Activated T-helper 1 cell treated with anti-CD3 and anti-CD28 coated beads, Interleukin-12 subunit alpha, Interleukin-12 subunit beta, Interleukin-2, Interleukin-4 antibody, amounts not matched to agents 30 ng/mL and 10 ng/mL and 1 ng/mL, durations not matched to agents 14 hours and 24 hours and 36 hours (primary cell): ENCODE measurements at regions not wholly inside any gene's neighbourhood (a gene's known extent, or its start where the extent isn't known, plus 50 kb on each side); places are given as distances from the start of the nearest gene placed in this dataset.
"Not testable (repeated sequence)": the region's sequence is repeated elsewhere in the genome, so short reads cannot be mapped to it uniquely, and the experiment has no call there.

Experiments
- DNase-seq: peaks from one replicate; pipeline ENCODE4 v3.0.0; 2021; ENCODE audit warnings: low spot score
- H3K27ac Mint-ChIP-seq: one replicate; pipeline ENCODE4 v1.8.0; 2021; ENCODE audit warnings: mild to moderate bottlenecking, mixed read lengths
- H3K27me3 Mint-ChIP-seq: one replicate; pipeline ENCODE4 v1.8.0; 2022; ENCODE audit warnings: mild to moderate bottlenecking, moderate library complexity, mixed read lengths; ENCODE audit not compliant: insufficient read depth
- H3K36me3 Mint-ChIP-seq: one replicate; pipeline ENCODE4 v1.8.0; 2021; ENCODE audit warnings: low read depth, mixed read lengths
- H3K4me1 Mint-ChIP-seq: one replicate; pipeline ENCODE4 v1.8.0; 2021; ENCODE audit warnings: low read depth, mixed read lengths
- H3K4me3 Mint-ChIP-seq: one replicate; pipeline ENCODE4 v1.8.0; 2021; ENCODE audit warnings: mild to moderate bottlenecking, moderate library complexity, mixed read lengths
- H3K9me3 Mint-ChIP-seq: one replicate; pipeline ENCODE4 v1.8.0; 2021; ENCODE audit warnings: mixed read lengths
- intact Hi-C: fragments of 100-400 bp; cut with micrococcal nuclease; formaldehyde crosslinking; loops from one replicate; pipeline ENCODE4 v1.15.1; 2024

- Mint-ChIP-seq H3K27me3 (no peaks in the 10 kb centered on the region), H3K4me3 (no peak overlapping the region), H3K4me1 (no peaks in the 10 kb centered on the region), H3K9me3 (no peaks in the 10 kb centered on the region), H3K36me3 (no peaks in the 10 kb centered on the region), H3K27ac (no peak overlapping the region)
- intact Hi-C loops: no loop called here
- DNase-seq: no peak
Measured at GRCh38 chr12:59077153-59077552, 156.8 kb upstream of the LRIG3 start.

- intact Hi-C loops: no loop called here
- Mint-ChIP-seq H3K36me3 (no peaks in the 10 kb centered on the region), H3K9me3 (no peaks in the 10 kb centered on the region), H3K4me3 (no peak overlapping the region), H3K27me3 (no peaks in the 10 kb centered on the region), H3K4me1 (no peaks in the 10 kb centered on the region), H3K27ac (no peak overlapping the region)
- DNase-seq: no peak
Measured at GRCh38 chr12:59076622-59077021, 156.3 kb upstream of the LRIG3 start.

GRCh38 chr12:59075968-59076490 is 155.7 kb upstream of the LRIG3 start:
- Mint-ChIP-seq H3K4me1 (no peaks in the 10 kb centered on the region), H3K27me3 (no peaks in the 10 kb centered on the region), H3K4me3 (no peak overlapping the region), H3K36me3 (no peaks in the 10 kb centered on the region), H3K27ac (no peak overlapping the region), H3K9me3 (no peaks in the 10 kb centered on the region)
- no peak for DNase-seq
- intact Hi-C loops: no loop called here

- H3K9me3 Mint-ChIP-seq: no peaks in the 10 kb centered on the region
- H3K36me3 Mint-ChIP-seq: no peaks in the 10 kb centered on the region
- H3K27ac Mint-ChIP-seq: no peak overlapping the region
- no peaks in the 10 kb centered on the region for H3K4me1 Mint-ChIP-seq
- no peak overlapping the region for H3K4me3 Mint-ChIP-seq
- intact Hi-C loops: no loop called here
- H3K27me3 Mint-ChIP-seq: no peaks in the 10 kb centered on the region
- no peak for DNase-seq
Measured at GRCh38 chr12:59075141-59075540, 154.8 kb upstream of the LRIG3 start.

- H3K9me3 Mint-ChIP-seq: no peaks in the 10 kb centered on the region
- no peaks in the 10 kb centered on the region for H3K27me3 Mint-ChIP-seq
- no peak for DNase-seq
- H3K4me3 Mint-ChIP-seq: no peak overlapping the region
- no peaks in the 10 kb centered on the region for H3K36me3 Mint-ChIP-seq
- intact Hi-C loops: no loop called here
- no peaks in the 10 kb centered on the region for H3K4me1 Mint-ChIP-seq
- no peak overlapping the region for H3K27ac Mint-ChIP-seq
Measured at GRCh38 chr12:59070322-59070933, 150.1 kb upstream of the LRIG3 start.

GRCh38 chr12:59069516-59069915 is 149.2 kb upstream of the LRIG3 start:
- Mint-ChIP-seq H3K27ac (no peak overlapping the region), H3K4me1 (no peaks in the 10 kb centered on the region), H3K4me3 (no peak overlapping the region), H3K9me3 (no peaks in the 10 kb centered on the region), H3K27me3 (no peaks in the 10 kb centered on the region), H3K36me3 (no peaks in the 10 kb centered on the region)
- DNase-seq: no peak
- intact Hi-C loops: no loop called here

- Mint-ChIP-seq H3K4me1 (no peaks in the 10 kb centered on the region), H3K36me3 (no peaks in the 10 kb centered on the region), H3K9me3 (no peaks in the 10 kb centered on the region), H3K27ac (no peak overlapping the region), H3K27me3 (no peaks in the 10 kb centered on the region), H3K4me3 (no peak overlapping the region)
- intact Hi-C loops: no loop called here
- DNase-seq: no peak
Measured at GRCh38 chr12:59068436-59068835, 148.1 kb upstream of the LRIG3 start.

GRCh38 chr12:59067083-59067482 is 146.8 kb upstream of the LRIG3 start:
- intact Hi-C loops: no loop called here
- Mint-ChIP-seq H3K4me3 (no peak overlapping the region), H3K9me3 (no peaks in the 10 kb centered on the region), H3K27me3 (no peaks in the 10 kb centered on the region), H3K4me1 (no peaks in the 10 kb centered on the region), H3K36me3 (no peaks in the 10 kb centered on the region), H3K27ac (no peak overlapping the region)
- no peak for DNase-seq

GRCh38 chr12:59066445-59066844 is 146.1 kb upstream of the LRIG3 start:
- DNase-seq: no peak
- no peaks in the 10 kb centered on the region for H3K4me1 Mint-ChIP-seq

GRCh38 chr12:59059088-59059935 is 139.0 kb upstream of the LRIG3 start:
- Mint-ChIP-seq H3K4me3 (no peak overlapping the region), H3K4me1 (peaks cover 5% of the 10 kb centered on the region), H3K36me3 (no peaks in the 10 kb centered on the region), H3K27me3 (peaks cover 3% of the 10 kb centered on the region), H3K9me3 (no peaks in the 10 kb centered on the region), H3K27ac (no peak overlapping the region)
- no peak for DNase-seq
- intact Hi-C loops: no loop called here

More at GRCh38 chr12:59066445-59066844, 146.1 kb upstream of the LRIG3 start:
- no peak overlapping the region for H3K4me3 Mint-ChIP-seq
- no peaks in the 10 kb centered on the region for H3K9me3 Mint-ChIP-seq
- H3K36me3 Mint-ChIP-seq: no peaks in the 10 kb centered on the region
- H3K27me3 Mint-ChIP-seq: no peaks in the 10 kb centered on the region
- no peak overlapping the region for H3K27ac Mint-ChIP-seq
- intact Hi-C loops: no loop called here

- no peak for DNase-seq
- H3K4me3 Mint-ChIP-seq: no peak overlapping the region
- peaks cover 5% of the 10 kb centered on the region for H3K4me1 Mint-ChIP-seq
- intact Hi-C loops: no loop called here
- H3K9me3 Mint-ChIP-seq: no peaks in the 10 kb centered on the region
- H3K27me3 Mint-ChIP-seq: peaks cover 3% of the 10 kb centered on the region
- no peak overlapping the region for H3K27ac Mint-ChIP-seq
- no peaks in the 10 kb centered on the region for H3K36me3 Mint-ChIP-seq
Measured at GRCh38 chr12:59056966-59057365, 136.7 kb upstream of the LRIG3 start.

- no peaks in the 10 kb centered on the region for H3K36me3 Mint-ChIP-seq
- peaks cover 3% of the 10 kb centered on the region for H3K27me3 Mint-ChIP-seq
- no peaks in the 10 kb centered on the region for H3K9me3 Mint-ChIP-seq
- no peak for DNase-seq
- intact Hi-C loops: no loop called here
- peaks cover 5% of the 10 kb centered on the region for H3K4me1 Mint-ChIP-seq
- H3K27ac Mint-ChIP-seq: no peak overlapping the region
- no peak overlapping the region for H3K4me3 Mint-ChIP-seq
Measured at GRCh38 chr12:59055204-59055860, 135.0 kb upstream of the LRIG3 start.

GRCh38 chr12:59053266-59053899 is 133.1 kb upstream of the LRIG3 start:
- H3K4me3 Mint-ChIP-seq, DNase-seq, H3K4me1 Mint-ChIP-seq, intact Hi-C loops, H3K27ac Mint-ChIP-seq, H3K27me3 Mint-ChIP-seq, H3K36me3 Mint-ChIP-seq, H3K9me3 Mint-ChIP-seq: not testable (repeated sequence)
